ENCODE measurements at regions not wholly inside any gene's neighbourhood (a gene's known extent, or its start where the extent isn't known, plus 50 kb on each side); places are given as distances from the start of the nearest gene placed in this dataset.

GRCh38 chr2:224187220-224187619 lies 148.1 kb upstream of the SERPINE2 start:
- no peak for TF ChIP-seq CTCF (conservative IDR thresholded peaks at IDR 0.05; ENCODE audit: low read length)
- no peak for TF ChIP-seq EZH2phosphoT487 (IDR thresholded peaks at IDR 0.05; ENCODE audit: borderline replicate concordance)
